GM21737 (cell line): ENCODE measurements at regions not wholly inside any gene's neighbourhood (a gene's known extent, or its start where the extent isn't known, plus 50 kb on each side); places are given as distances from the start of the nearest gene placed in this dataset.

Experiments used
- ATAC-seq: cut with Tn5 transposase; IDR thresholded peaks from one replicate; pipeline ENCODE4 v1.9.1; 2021; ENCODE audit warnings: mild to moderate bottlenecking, moderate library complexity; ENCODE audit not compliant: unreplicated experiment

- no peak for ATAC-seq
These were observed 90.9 kb downstream of the ZNF280B start for GRCh38 chr22:22417495-22418162.

GRCh38 chr22:22418163-22418549 is 90.4 kb downstream of the ZNF280B start:
- no peak for ATAC-seq

- ATAC-seq = no peak
These were observed 89.6 kb downstream of the ZNF280B start for GRCh38 chr22:22418957-22419356.

- no peak for ATAC-seq
These were observed 88.0 kb downstream of the ZNF280B start for GRCh38 chr22:22420580-22420979.

- no peak for ATAC-seq
These were observed 87.2 kb downstream of the ZNF280B start for GRCh38 chr22:22421392-22421791.

- peak; percentile 97 for ATAC-seq
These were observed 85.9 kb downstream of the ZNF280B start for GRCh38 chr22:22422629-22423112.

GRCh38 chr22:22423681-22424080 is 84.9 kb downstream of the ZNF280B start:
- no peak for ATAC-seq

- ATAC-seq = no peak
These were observed 84.2 kb downstream of the ZNF280B start for GRCh38 chr22:22424210-22424800.

- ATAC-seq = no peak
These were observed 83.6 kb downstream of the ZNF280B start for GRCh38 chr22:22424956-22425355.

GRCh38 chr22:22425356-22425755 is 83.2 kb downstream of the ZNF280B start:
- no peak for ATAC-seq

- ATAC-seq = no peak
These were observed 82.5 kb downstream of the ZNF280B start for GRCh38 chr22:22425783-22426624.

- no peak for ATAC-seq
These were observed 80.9 kb downstream of the ZNF280B start for GRCh38 chr22:22427542-22428065.

- ATAC-seq = no peak
These were observed 80.1 kb downstream of the ZNF280B start for GRCh38 chr22:22428222-22429098.

- ATAC-seq = no peak
These were observed 79.0 kb downstream of the ZNF280B start for GRCh38 chr22:22429369-22430108.

- no peak for ATAC-seq
These were observed 78.3 kb downstream of the ZNF280B start for GRCh38 chr22:22430111-22430820.

- peak; percentile 68 for ATAC-seq
These were observed 77.0 kb downstream of the ZNF280B start for GRCh38 chr22:22431271-22432220.

GRCh38 chr22:22432479-22432878 is 76.1 kb downstream of the ZNF280B start:
- no peak for ATAC-seq

- no peak for ATAC-seq
These were observed 75.6 kb downstream of the ZNF280B start for GRCh38 chr22:22432937-22433336.
